ENCODE measurements at regions not wholly inside any gene's neighbourhood (a gene's known extent, or its start where the extent isn't known, plus 50 kb on each side); places are given as distances from the start of the nearest gene placed in this dataset.

DNA sequence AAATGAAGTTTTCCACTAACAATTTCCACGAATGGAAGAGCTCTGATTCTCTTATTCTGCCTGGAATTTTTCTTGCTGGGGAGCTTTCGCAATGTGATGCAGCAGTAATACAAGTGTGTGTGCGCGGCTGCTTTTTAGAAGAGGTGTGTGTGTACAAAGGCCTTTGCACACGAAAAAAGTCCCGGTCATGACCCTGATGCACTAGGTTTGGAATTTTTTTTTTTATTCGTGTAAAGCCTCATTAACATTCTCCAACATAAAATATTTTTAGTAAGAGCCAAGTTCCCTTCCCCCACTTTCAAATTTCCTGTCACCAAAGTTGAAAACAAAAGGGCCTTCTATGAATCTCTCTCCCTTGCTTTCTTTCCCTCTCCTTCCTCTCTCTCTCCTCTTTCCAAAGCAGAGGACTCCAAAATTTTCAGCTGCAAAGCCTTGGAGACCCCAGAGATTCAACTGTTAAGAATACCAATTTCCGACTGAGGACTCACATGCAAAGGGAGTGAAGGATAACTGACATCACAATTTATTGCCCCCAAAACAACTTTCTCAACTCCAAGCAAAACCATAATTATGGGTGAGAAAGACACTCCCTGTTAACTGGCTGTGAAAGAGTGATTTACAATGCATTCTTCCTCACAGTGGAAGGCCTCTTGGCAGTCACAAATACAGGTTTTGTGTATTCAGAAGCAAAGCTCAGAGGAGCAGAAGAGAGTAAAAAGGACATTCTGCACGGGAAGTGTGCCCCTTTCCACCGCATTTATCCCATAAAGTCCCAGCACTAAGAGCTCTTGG, 421.2 kb upstream of the JARID2 start (continued):
- TF ChIP-seq, protein P1, sequence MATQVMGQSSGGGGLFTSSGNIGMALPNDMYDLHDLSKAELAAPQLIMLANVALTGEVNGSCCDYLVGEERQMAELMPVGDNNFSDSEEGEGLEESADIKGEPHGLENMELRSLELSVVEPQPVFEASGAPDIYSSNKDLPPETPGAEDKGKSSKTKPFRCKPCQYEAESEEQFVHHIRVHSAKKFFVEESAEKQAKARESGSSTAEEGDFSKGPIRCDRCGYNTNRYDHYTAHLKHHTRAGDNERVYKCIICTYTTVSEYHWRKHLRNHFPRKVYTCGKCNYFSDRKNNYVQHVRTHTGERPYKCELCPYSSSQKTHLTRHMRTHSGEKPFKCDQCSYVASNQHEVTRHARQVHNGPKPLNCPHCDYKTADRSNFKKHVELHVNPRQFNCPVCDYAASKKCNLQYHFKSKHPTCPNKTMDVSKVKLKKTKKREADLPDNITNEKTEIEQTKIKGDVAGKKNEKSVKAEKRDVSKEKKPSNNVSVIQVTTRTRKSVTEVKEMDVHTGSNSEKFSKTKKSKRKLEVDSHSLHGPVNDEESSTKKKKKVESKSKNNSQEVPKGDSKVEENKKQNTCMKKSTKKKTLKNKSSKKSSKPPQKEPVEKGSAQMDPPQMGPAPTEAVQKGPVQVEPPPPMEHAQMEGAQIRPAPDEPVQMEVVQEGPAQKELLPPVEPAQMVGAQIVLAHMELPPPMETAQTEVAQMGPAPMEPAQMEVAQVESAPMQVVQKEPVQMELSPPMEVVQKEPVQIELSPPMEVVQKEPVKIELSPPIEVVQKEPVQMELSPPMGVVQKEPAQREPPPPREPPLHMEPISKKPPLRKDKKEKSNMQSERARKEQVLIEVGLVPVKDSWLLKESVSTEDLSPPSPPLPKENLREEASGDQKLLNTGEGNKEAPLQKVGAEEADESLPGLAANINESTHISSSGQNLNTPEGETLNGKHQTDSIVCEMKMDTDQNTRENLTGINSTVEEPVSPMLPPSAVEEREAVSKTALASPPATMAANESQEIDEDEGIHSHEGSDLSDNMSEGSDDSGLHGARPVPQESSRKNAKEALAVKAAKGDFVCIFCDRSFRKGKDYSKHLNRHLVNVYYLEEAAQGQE (IDR thresholded peaks at IDR 0.05; ENCODE audit: low read depth): no peak
- no peak for TF ChIP-seq EZH2phosphoT487 (IDR thresholded peaks at IDR 0.05; ENCODE audit: borderline replicate concordance)

DNA sequence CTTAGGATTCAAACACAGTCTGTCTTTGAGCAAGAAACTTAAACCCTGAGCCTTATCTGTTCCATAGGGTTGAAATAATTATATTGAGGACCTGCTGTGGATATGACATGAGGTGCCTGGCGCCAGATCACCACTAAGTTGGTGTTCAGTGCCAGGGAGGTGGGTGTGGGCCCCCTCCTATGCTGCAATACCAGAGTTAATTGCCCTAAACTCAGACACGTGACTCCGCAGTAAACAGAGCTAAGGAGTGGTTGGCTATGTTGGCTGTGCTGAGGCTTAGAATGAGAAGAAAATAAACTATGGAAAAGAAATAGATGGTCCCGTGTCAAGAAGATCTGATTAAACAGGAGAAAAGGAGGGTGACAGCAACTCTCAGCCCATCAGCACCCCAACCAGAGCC, 419.4 kb upstream of the JARID2 start:
- intact Hi-C loops (cut with micrococcal nuclease): no loop called here
- Histone ChIP-seq H3K9me3 (ENCODE audit: control insufficient read depth in 1 of 2, insufficient read depth in 1 of 2, low read depth in 1 of 2, low read length in 2 of 2) (no peaks in the 10 kb centered on the region), H3K79me2 (ENCODE audit: insufficient read depth, low read length) (no peaks in the 10 kb centered on the region), H3K4me1 (ENCODE audit: control insufficient read depth in 1 of 2, insufficient read depth in 2 of 2, low read length in 2 of 2) (peaks cover 0 to under 1% of the 10 kb centered on the region in 2 experiments; a peak in 1 of 4 replicates), H3K9me2 (ENCODE audit: insufficient read depth) (no peaks in the 10 kb centered on the region), H4K20me1 (ENCODE audit: insufficient read depth) (no peaks in the 10 kb centered on the region), H3K4me2 (ENCODE audit: low read length) (no peak overlapping the region), H3K4me3 (replicated peaks in 1 of 2; ENCODE audit: low read depth in 1 of 2, low read length in 2 of 2) (no peak overlapping the region), H2AFZ (ENCODE audit: low read depth, low read length, poor library complexity, severe bottlenecking) (no peak overlapping the region), H3K27me3 (ENCODE audit: insufficient read depth, low read length) (no peaks in the 10 kb centered on the region), H3K36me3 (ENCODE audit: control insufficient read depth in 1 of 2, insufficient read depth in 2 of 2, low read length in 2 of 2) (no peaks in the 10 kb centered on the region), H3K27ac (ENCODE audit: low read depth, low read length) (no peak overlapping the region), H3K9ac (ENCODE audit: low read length) (no peak overlapping the region)
- CTCF ChIA-PET: no interaction called here
- POLR2A ChIA-PET: no interaction called here
- RAD21 ChIA-PET (ENCODE audit: low non-redundant PET in 1 of 2, low total read pairs in 2 of 2, uncharacterized antibody in 2 of 2, unreplicated experiment in 2 of 2): interaction anchor here in 1 of 2 experiments (0.5 kb wide), 1 partner anchor 47 kb away, joined by 3 read pairs; no protein-coding TSS in a partner anchor
- no peak for ATAC-seq
- TF ChIP-seq, protein P1 (IDR thresholded peaks at IDR 0.05; ENCODE audit: low read depth): no peak
- TF ChIP-seq EZH2 (IDR thresholded peaks at IDR 0.05) (no peak), SRF (IDR thresholded peaks at IDR 0.05; ENCODE audit: low read depth) (no peak), ZFX (IDR thresholded peaks at IDR 0.05) (no peak), YY1 (IDR thresholded peaks at IDR 0.05; ENCODE audit: extremely low read depth, insufficient replicate concordance, low read depth, low read length) (no peak)
- BruUV-seq (replicated peaks): no TSS peak
- no peak for DNase-seq (ENCODE audit: low read depth, low spot score)

Measured in HCT116 (cell line).